B cell (primary cell): ENCODE measurements at regions not wholly inside any gene's neighbourhood (a gene's known extent, or its start where the extent isn't known, plus 50 kb on each side); places are given as distances from the start of the nearest gene placed in this dataset.

ENCODE experiments used
- ATAC-seq: fragments of 200-7000 bp; cut with Tn5 transposase; one replicate; pipeline ENCODE4 v1.10.0; 2021; ENCODE audit warnings: low read depth, mild to moderate bottlenecking, moderate number of reproducible peaks, moderate library complexity
- CTCF ChIA-PET: fragments of 350-600 bp; sonication (Branson Sonifier 250); formaldehyde crosslinking; loops from one replicate; lab custom pipeline; 2021; ENCODE audit warnings: antibody characterized with exemption, inconsistent platforms; lab: Charles Lee
- POLR2A ChIA-PET: fragments of 350-600 bp; sonication (Branson Sonifier 250); formaldehyde crosslinking; loops from one replicate; lab custom pipeline; 2021; ENCODE audit warnings: antibody characterized with exemption; lab: Charles Lee
- DNase-seq: peaks from one replicate; pipeline ENCODE4 v3.0.0; 2013
- H2AFZ ChIP-seq: 2 replicates; pipeline ENCODE4 v1.6.1; 2012; ENCODE audit warnings: mild to moderate bottlenecking, low read depth, low read length; ENCODE audit not compliant: insufficient read depth, poor library complexity, severe bottlenecking
- H3K27ac ChIP-seq, 2 donors: 1 replicate in 1 of 2; 2 replicates in 1 of 2; pipeline ENCODE4 v1.5.1; 2012 to 2013; ENCODE audit warnings: low read length in 2 of 2, mild to moderate bottlenecking in 2 of 2, moderate library complexity in 1 of 2
- H3K27me3 ChIP-seq, 4 experiments: fragments of 200-600 bp in 1 of 4; sonication (generic) in 1 of 4; replicated peaks in 1 of 4; 1 replicate in 2 of 4; 2 replicates in 2 of 4; pipeline versions ENCODE4 v1.6.1 to v1.7.0; 2013 to 2016; ENCODE audit warnings: low read length in 3 of 4, mild to moderate bottlenecking in 2 of 4, mixed read lengths in 1 of 4, moderate library complexity in 1 of 4; ENCODE audit not compliant: insufficient read depth in 4 of 4, control insufficient read depth in 3 of 4; ENCODE audit errors: control extremely low read depth in 1 of 4
- H3K36me3 ChIP-seq, 2 experiments: replicated peaks in 1 of 2; 1 replicate in 1 of 2; 2 replicates in 1 of 2; pipeline versions ENCODE4 v1.6.1 to v1.7.1; 2013; ENCODE audit warnings: low read length in 1 of 2; ENCODE audit not compliant: insufficient read depth in 2 of 2, control insufficient read depth in 1 of 2; ENCODE audit errors: control extremely low read depth in 1 of 2, extremely low read depth in 1 of 2
- H3K4me1 ChIP-seq, 2 donors: fragments of 200-600 bp in 1 of 2; sonication (generic) in 1 of 2; 1 replicate in 1 of 2; 2 replicates in 1 of 2; pipeline versions ENCODE4 v1.5.1 to v1.6.1; 2013 to 2017; ENCODE audit warnings: low read length in 2 of 2; ENCODE audit not compliant: control insufficient read depth in 2 of 2, insufficient read depth in 2 of 2
- H3K4me2 ChIP-seq: replicated peaks from 2 replicates; pipeline ENCODE3; 2012; ENCODE audit warnings: mild to moderate bottlenecking, low read depth, low read length; ENCODE audit not compliant: poor library complexity, severe bottlenecking
- H3K4me3 ChIP-seq, 5 experiments: fragments of 200-600 bp in 1 of 5; sonication (generic) in 1 of 5; 1 replicate in 3 of 5; 2 replicates in 2 of 5; pipeline versions ENCODE4 v1.5.1 to v1.7.0; 2011 to 2016; ENCODE audit warnings: low read length in 4 of 5, mild to moderate bottlenecking in 4 of 5, low read depth in 2 of 5, control low read depth in 1 of 5, moderate library complexity in 1 of 5; ENCODE audit not compliant: insufficient read depth in 1 of 5; ENCODE audit errors: control extremely low read depth in 1 of 5, extremely low read depth in 1 of 5
- H3K79me2 ChIP-seq: fragments of 200-600 bp; sonication (generic); one replicate; pipeline ENCODE4 v1.6.0; 2016; ENCODE audit warnings: low read length; ENCODE audit not compliant: control insufficient read depth, insufficient read depth
- H3K9ac ChIP-seq: fragments of 200-600 bp; sonication (generic); 2 replicates; pipeline ENCODE4 v1.6.1; 2017; ENCODE audit warnings: mild to moderate bottlenecking, low read length, moderate library complexity
- H3K9me3 ChIP-seq, 3 donors: one replicate each; pipeline versions ENCODE4 v1.6.1 to v1.7.1; 2013; ENCODE audit warnings: low read length in 2 of 3; ENCODE audit not compliant: control insufficient read depth in 2 of 3, insufficient read depth in 1 of 3; ENCODE audit errors: control extremely low read depth in 1 of 3
- H4K20me1 ChIP-seq: 2 replicates; pipeline ENCODE4 v1.6.0; 2012; ENCODE audit warnings: mild to moderate bottlenecking, low read length; ENCODE audit not compliant: insufficient read depth, control insufficient read depth, poor library complexity, severe bottlenecking
- H3K27ac Mint-ChIP-seq: one replicate; pipeline ENCODE4 v1.8.0; 2021; ENCODE audit warnings: mixed read lengths
- H3K27me3 Mint-ChIP-seq: one replicate; pipeline ENCODE4 v1.8.0; 2021; ENCODE audit warnings: mixed read lengths
- H3K4me1 Mint-ChIP-seq: one replicate; pipeline ENCODE4 v1.8.0; 2021; ENCODE audit warnings: mixed read lengths
- H3K4me3 Mint-ChIP-seq: one replicate; pipeline ENCODE4 v1.8.0; 2021; ENCODE audit warnings: mixed read lengths
- H3K9me3 Mint-ChIP-seq: one replicate; pipeline ENCODE4 v1.8.0; 2022; ENCODE audit warnings: mixed read lengths; ENCODE audit not compliant: insufficient read depth
- CTCF ChIP-seq: fragments of 200-600 bp; IDR thresholded peaks from one replicate; pipeline ENCODE4 v1.8.0; 2022; ENCODE audit warnings: antibody characterized with exemption, mild to moderate bottlenecking
- EZH2 ChIP-seq: IDR thresholded peaks from 2 replicates; pipeline ENCODE4 v1.6.1; 2012; ENCODE audit warnings: borderline replicate concordance, low read depth, mild to moderate bottlenecking, moderate library complexity, low read length; ENCODE audit not compliant: insufficient read depth, poor library complexity, severe bottlenecking
- WGBS: methylation state at CpG from one replicate; pipeline ENCODE4 v1.1.5; 2013; ENCODE audit warnings: missing lambda C conversion rate; ENCODE audit not compliant: insufficient coverage; 5-methylcytosine and 5-hydroxymethylcytosine counted together
- intact Hi-C: fragments of 100-400 bp; cut with micrococcal nuclease; formaldehyde crosslinking; loops from one replicate; pipeline ENCODE4 v1.10.0; 2022

- ATAC-seq = no peak
- Histone ChIP-seq H3K36me3 (no peaks in the 10 kb centered on the region), H3K4me1 (no peaks in the 10 kb centered on the region), H3K4me2 (no peak overlapping the region), H3K9me3 (no peaks in the 10 kb centered on the region), H3K27me3 (no peaks in the 10 kb centered on the region), H4K20me1 (no peaks in the 10 kb centered on the region), H3K4me3 (no peak overlapping the region), H3K9ac (no peak overlapping the region), H3K27ac (no peak overlapping the region), H3K79me2 (no peaks in the 10 kb centered on the region), H2AFZ (no peak overlapping the region)
- TF ChIP-seq EZH2 = no peak
- TF ChIP-seq CTCF = no peak
- H3K4me1 Mint-ChIP-seq = peaks cover 2% of the 10 kb centered on the region
- no peak overlapping the region for H3K4me3 Mint-ChIP-seq
- peaks cover 39% of the 10 kb centered on the region for H3K27me3 Mint-ChIP-seq
- ChIA-PET POLR2A (no interaction called here), CTCF (no interaction called here)
- H3K9me3 Mint-ChIP-seq = peaks cover 2% of the 10 kb centered on the region
- intact Hi-C loops = no loop called here
- DNase-seq = no peak
- WGBS = 59% methylated on average over 2 of the region's 5 CpGs
- H3K27ac Mint-ChIP-seq = no peak overlapping the region
These were observed 50.7 kb upstream of the ACAN start for GRCh38 chr15:88752501-88752900.

- H3K27ac Mint-ChIP-seq = no peak overlapping the region
- H3K27me3 Mint-ChIP-seq = peaks cover 39% of the 10 kb centered on the region
- H3K9me3 Mint-ChIP-seq = peaks cover 2% of the 10 kb centered on the region
- ChIA-PET POLR2A (no interaction called here), CTCF (no interaction called here)
- Histone ChIP-seq H4K20me1 (no peaks in the 10 kb centered on the region), H3K9me3 (no peaks in the 10 kb centered on the region), H3K27ac (no peak overlapping the region), H2AFZ (no peak overlapping the region), H3K79me2 (no peaks in the 10 kb centered on the region), H3K9ac (no peak overlapping the region), H3K27me3 (no peaks in the 10 kb centered on the region), H3K4me3 (no peak overlapping the region), H3K36me3 (no peaks in the 10 kb centered on the region), H3K4me2 (no peak overlapping the region), H3K4me1 (no peaks in the 10 kb centered on the region)
- DNase-seq (no peak), ATAC-seq (no peak)
- TF ChIP-seq CTCF (no peak), EZH2 (no peak)
- intact Hi-C loops = no loop called here
- no peak overlapping the region for H3K4me3 Mint-ChIP-seq
- H3K4me1 Mint-ChIP-seq = peaks cover 2% of the 10 kb centered on the region
These were observed 50.3 kb upstream of the ACAN start for GRCh38 chr15:88752951-88753350.
